ENCODE measurements at regions not wholly inside any gene's neighbourhood (a gene's known extent, or its start where the extent isn't known, plus 50 kb on each side); places are given as distances from the start of the nearest gene placed in this dataset.

- no peak for DNase-seq (ENCODE audit: low read depth in 2 of 2)
These were observed 236.8 kb upstream of the MVB12B start for GRCh38 chr9:126089789-126090188.

GRCh38 chr9:126093771-126094170, 232.9 kb upstream of the MVB12B start:
- no peak for DNase-seq (ENCODE audit: low read depth in 2 of 2)

GRCh38 chr9:126095546-126096190, 231.0 kb upstream of the MVB12B start:
- no peak for DNase-seq (ENCODE audit: low read depth in 2 of 2)

- DNase-seq (ENCODE audit: low read depth in 2 of 2) = no peak
These were observed 230.3 kb upstream of the MVB12B start for GRCh38 chr9:126096340-126096739.

DNA sequence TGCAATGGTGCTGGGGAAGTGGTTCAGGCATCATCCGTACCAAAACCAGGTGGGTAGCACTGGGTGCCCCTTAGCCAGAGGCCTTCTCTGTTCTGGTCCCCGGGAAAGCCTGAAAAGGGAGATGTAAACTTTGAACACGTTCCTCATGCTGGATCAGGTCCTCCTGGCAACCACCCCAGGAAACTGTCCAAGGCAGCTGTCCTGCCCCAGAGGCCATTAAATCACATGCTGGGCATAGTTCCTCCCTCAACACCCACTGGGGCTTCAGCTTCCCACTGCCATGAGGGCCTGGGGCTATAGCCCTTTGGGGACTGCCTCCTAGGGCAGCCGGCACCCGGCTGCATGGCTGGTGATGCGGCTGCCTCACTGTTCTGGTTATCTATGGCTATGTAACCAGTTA, 228.9 kb upstream of the MVB12B start:
- DNase-seq (ENCODE audit: low read depth in 2 of 2) = no peak

DNA sequence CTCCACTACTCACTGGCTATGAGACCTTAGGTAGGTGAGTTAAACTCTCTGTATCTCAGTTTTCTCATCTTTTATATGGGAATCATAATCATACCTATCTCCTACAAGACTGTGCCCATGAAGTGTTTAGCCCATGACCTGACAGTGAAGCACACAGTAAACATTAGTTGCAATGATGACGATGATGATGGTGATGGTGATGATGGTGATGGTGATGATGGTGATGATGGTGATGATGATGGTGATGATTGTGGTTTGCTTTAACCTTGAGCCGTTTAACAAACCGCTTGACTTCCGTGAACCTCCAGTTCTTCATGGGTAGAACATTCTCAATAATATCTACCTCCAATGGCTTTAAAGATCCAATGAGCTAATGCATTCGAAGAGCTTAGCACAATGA, 220.2 kb upstream of the MVB12B start:
- no peak for DNase-seq (ENCODE audit: low read depth in 2 of 2)

DNA sequence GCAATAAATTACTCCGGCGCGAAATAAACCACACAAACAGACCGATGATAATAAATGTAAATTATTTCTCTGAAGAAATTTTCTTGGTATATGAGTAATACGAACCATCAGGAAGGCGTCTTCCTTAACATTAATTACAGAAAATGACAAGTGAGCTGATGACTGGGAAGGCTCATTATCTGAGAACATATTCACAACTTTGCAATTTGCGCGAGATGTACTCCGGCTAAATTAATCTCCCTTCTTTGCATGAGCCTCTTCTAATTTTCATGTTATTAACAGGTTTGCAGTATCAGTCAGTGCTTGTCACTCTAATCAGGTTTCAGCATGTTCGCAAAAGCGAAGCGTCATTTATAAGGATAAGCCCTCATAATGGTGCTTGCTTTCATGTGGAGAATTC, 218.9 kb upstream of the MVB12B start:
- no peak for DNase-seq (ENCODE audit: low read depth in 2 of 2)

DNA sequence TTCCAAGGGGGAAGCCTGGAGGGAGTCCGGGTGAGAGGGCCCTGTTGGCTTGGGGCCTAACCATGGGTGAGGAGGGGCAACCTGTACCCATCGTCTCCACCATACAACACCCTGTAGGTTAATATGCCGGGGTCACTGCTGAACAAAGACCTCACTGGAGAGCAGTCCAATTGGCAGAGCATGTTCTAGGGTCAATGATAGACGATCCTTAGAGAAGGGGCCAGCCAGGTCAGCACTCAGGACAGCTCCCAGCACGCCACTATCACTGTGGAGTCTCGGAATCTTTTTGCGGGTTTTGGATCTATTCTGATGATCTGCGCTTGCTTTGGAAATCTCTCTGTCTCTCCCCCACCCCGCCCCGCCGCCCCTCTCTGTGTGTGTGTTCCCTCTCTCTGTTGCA, 218.4 kb upstream of the MVB12B start:
- no peak for DNase-seq (ENCODE audit: low read depth in 2 of 2)

GRCh38 chr9:126109575-126109974, 217.1 kb upstream of the MVB12B start:
- DNase-seq (ENCODE audit: low read depth in 2 of 2) = no peak

DNA sequence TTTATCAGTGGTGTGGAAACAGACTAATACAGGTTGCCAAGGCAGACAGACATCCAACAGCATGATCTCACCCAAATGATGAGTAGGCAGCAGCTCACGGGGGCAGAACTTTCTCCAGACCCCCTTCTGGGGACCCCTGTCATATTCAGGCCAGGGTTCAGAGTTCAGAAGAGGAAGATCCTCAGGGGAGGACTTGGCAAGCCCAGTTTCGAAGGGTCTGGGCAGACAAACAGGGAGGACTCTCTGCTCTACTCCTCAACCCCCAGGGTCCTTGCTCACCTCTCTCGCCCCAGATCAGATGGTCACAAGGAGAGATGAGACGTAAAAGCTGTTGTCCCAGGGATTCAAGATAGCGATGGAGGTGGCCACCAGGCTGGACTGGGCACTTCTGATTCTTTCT, 215.1 kb upstream of the MVB12B start:
- DNase-seq (ENCODE audit: low read depth in 2 of 2) = no peak

DNA sequence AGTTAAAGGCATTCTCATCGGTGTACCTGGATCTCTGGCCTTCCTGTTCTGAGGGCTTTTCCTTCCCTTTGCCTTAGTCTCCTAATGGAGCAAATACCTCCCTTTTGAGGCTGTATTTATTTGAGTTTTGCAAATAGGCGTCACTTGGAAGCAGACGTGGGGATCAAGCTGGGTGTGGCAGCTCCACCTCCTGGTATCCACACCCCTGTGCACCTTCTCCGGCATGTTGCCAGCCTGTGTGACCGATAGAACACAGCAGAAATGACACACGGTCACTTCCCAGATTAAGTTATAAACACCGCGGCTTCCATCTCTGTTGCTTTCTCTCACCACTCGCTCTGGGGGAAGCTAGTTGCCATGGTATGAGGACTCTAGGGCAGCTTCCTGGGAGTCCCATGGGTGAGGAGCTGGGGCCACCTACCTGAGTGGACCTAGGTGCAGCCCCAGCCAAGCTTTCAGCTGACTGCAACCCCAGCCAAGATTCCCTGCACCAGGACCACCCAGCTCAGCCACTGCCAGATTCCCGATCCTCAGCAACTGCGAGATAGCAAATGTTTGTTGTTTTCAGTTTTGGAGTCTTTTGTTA, 214.4 kb upstream of the MVB12B start:
- DNase-seq (ENCODE audit: low read depth in 2 of 2) = no peak

- no peak for DNase-seq (ENCODE audit: low read depth in 2 of 2)
These were observed 213.5 kb upstream of the MVB12B start for GRCh38 chr9:126113176-126113575.

DNA sequence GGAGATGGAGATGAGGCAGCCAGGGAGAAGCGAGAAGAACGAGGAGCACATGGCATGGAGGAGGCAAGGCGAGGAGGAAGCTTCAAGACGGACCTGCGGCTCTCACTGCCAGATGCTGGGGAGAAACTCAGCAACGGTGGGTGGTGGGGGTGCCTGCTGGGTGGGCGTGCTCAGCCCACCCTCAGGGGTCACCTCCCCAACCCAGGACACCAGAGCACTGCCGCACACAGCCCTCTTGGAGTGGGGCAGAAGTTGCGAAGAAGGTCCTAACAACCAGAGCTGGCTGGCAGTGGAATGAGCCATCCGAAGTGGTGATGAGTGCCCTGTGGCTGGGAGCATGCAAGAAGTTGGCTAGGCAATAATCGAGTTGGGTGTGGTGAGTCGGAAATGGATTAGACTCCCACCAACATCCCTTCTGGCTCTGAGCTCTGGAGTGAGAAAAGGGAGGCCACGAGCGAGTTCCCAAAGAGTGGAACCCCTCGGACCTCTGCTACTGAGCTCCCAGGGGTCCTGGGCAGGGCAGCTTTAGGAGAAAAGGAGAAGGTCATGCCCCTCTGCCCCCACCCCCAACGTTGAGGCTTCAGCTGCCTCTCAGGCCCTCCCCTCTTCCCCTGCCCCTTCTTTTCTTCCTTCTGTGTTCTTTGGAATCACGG, 212.7 kb upstream of the MVB12B start:
- no peak for DNase-seq (ENCODE audit: low read depth in 2 of 2)

DNA sequence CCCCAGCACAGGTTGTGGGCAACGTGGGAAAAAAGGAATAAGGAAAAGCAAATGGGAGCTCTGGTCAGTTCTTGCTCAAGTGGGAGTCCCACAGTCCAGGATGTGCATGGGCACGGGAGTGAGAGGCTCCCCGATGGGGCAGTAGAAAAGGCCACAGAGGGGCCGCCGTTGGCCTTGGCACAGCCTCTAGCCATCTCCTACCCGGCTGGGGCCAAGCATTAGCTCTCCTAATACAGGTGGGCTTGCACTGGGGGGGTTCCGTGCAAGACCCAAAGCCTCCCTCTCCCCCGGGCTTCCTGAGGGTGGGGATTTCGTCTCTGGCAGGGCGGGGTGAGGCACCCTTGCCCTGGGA, 212.2 kb upstream of the MVB12B start:
- DNase-seq (ENCODE audit: low read depth in 2 of 2) = no peak

DNA sequence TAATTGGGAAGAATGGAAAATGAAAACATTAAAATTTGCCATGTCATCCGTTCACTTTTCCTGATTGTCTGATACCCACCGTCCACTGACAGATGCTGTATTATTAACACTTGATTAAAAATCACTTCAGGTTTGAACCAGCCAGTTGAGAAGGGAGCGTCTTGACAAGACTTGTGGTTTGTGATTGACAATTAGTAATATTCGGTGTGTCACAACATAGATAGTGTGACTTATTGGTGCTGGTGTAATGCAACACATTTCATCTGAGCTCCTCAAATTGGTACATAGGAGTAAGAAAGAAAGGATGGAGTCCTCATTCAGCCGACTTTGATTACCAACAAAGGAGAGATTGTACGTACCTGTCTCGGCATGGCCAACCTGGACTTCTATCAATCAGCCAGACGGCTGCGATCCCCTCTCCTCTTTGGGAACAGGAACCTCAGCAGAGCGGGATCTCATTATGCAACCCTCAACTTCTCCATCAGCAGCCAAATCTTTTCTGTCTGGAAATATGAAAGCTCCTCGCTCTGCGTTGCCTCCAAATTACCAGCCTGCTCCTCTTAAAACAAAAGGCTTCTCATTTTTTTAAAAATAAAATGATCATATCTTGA, 211.7 kb upstream of the MVB12B start:
- DNase-seq (ENCODE audit: low read depth in 2 of 2) = no peak

GRCh38 chr9:126116351-126117157, 210.1 kb upstream of the MVB12B start:
- no peak for DNase-seq (ENCODE audit: low read depth in 2 of 2)

DNA sequence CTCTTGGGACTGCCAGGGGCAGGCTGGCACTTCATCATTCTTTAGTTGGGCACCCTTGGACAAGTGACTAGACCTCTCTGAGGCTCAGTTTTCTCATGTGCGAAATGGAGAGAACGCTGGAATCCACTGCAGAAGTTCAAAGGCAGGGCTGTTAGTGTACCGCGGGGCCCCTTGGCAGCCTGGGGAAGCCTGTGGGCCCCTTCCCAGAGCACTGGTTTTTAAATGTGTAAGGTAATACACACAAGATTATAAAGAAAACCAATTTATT, 209.5 kb upstream of the MVB12B start:
- DNase-seq (ENCODE audit: low read depth in 2 of 2) = no peak

DNA sequence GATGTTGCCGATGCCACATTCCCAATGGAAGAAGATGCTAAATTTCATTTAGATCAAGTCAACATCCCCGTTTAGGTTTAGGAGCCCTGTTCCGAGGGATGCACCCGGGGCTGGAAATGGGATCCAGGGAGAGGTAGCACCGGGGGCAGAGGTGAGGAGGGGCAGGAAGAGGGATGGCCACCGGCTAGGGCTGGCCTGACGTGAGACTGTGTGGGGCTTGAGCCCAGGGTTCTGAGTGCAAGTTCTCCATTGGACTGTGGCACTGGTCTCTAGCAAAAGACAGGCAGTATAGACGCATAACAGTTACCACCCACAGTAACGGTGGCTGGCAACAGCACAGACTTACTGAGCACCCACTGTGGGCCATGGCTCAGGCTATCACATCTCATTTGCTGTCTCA, 209.0 kb upstream of the MVB12B start:
- no peak for DNase-seq (ENCODE audit: low read depth in 2 of 2)

DNA sequence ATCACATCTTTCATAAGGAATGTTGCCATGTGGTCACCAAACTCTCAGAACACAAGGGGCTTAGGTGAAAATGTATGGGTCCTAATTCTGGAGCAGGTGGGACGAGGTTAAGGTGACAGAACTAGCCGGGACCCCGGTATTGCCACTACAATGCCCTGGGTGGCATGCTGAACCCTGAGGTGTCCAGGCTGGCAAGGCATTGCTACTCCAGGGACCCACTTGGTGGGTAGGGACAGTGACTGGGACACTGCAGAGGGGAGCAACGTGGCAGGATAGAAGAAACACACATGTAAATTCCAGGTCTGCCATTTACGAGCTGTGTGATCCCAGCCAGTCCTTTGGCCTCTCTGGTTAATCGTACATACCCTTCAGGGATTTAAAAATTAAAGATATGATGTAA, 206.9 kb upstream of the MVB12B start:
- no peak for DNase-seq (ENCODE audit: low read depth in 2 of 2)

DNA sequence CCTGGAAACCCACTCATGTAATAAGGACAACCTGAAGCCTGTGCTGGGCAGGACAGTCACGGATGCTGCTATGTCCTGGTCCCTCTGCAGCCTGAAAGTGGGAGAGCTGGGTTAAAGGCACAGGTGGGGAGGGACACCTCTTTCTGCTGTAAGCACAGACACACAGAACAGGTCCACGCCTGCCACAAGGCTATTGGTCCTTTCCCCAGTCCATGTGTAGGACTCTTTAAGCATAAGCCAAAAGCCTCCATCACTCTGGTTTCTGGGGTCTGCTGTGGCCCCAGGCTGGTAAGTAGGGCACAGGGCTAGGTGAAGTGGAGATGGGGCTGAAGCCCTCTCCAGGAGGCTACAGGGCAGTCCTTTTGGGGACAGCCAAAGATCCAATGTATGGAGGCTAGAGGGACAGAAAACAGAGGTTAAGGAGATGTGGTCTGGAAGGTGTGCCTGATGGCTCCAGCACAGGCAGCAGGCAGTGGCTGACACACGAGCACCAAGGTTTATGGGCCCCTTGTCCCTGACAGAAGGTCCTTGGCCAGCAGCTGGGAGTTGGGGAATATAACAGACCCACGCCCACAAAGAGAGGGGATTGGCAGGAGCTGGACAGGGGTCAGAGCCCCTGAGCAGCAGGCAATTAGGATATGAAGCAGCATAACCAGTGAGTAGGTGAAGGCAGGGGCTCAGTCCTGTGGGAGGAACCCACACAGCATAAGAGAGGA, 203.6 kb upstream of the MVB12B start:
- DNase-seq (ENCODE audit: low read depth in 2 of 2) = no peak

DNA sequence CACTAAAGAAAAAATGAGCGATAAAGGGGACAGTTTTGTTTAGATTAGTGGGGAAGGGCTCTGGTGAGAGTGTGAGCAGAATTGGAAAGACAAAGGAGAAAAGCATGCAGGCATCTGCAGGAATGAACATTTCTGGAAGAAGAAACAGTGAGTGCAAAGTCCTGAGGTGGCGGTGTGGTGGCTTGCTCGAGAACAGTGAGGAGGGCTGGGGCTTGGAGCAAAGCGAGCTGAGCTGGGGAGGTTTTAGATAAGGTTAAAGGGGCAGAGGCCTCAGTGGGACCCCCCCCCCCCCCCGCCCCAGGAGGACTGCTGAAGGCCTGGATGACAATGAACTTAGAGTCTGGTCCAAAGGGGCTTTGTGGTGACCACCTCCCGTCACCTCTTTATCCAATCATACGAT, 202.7 kb upstream of the MVB12B start:
- no peak for DNase-seq (ENCODE audit: low read depth in 2 of 2)

DNA sequence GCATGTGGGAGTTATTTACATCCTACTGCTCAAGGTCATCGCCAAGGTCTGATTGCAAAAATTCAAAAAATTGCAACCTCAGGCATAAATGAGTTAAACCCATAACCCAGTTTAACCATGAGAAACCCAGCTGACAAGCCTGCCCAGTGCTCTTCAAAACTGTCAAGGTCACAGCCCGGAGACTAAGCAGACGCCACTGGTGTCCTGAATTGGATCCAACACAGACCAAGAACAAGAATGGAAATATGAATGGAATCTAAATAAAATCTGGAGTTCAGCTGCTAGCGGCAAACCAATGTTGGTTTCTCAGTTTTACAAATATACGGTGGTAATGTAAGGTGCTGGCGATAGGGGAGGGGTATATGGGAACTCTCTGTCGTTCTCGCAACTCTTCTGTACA, 201.5 kb upstream of the MVB12B start:
- no peak for DNase-seq (ENCODE audit: low read depth in 2 of 2)
